ENCODE measurements at regions not wholly inside any gene's neighbourhood (a gene's known extent, or its start where the extent isn't known, plus 50 kb on each side); places are given as distances from the start of the nearest gene placed in this dataset.

DNA sequence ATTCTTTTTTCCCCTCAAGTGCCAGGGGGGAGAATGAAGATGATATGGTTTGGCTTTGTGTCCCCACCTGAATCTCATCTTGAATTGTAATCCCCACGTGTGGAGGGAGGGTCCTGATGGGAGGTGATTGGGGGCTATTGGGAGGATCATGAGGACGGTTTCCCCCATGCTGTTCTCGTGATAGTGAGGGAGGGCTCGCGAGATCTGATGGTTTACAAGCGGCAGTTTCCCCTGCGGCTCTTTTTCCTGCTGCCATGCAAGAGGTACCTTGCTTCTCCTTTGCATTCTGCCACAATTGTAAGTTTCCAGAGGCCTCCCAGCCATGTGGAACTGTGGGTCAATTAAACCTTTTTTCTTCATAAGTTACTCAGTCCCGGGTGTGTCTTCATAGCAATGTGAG lies 173.7 kb downstream of the CAND1 start:
- TF ChIP-seq ZFP3 (CRISPR knock-in tag; IDR thresholded peaks at IDR 0.05) (no peak), ZNF565 (CRISPR knock-in tag; conservative IDR thresholded peaks at IDR 0.05; ENCODE audit: low read depth) (no peak), PATZ1 (CRISPR knock-in tag; IDR thresholded peaks at IDR 0.05; ENCODE audit: borderline replicate concordance) (no peak), GLIS3 (CRISPR knock-in tag; IDR thresholded peaks at IDR 0.05) (no peak), TCF4 (CRISPR knock-in tag; IDR thresholded peaks at IDR 0.05; ENCODE audit: borderline replicate concordance) (no peak), ZC3H10 (CRISPR knock-in tag; IDR thresholded peaks at IDR 0.05) (no peak), CSRNP3 (CRISPR knock-in tag; IDR thresholded peaks at IDR 0.05) (no peak), CSDC2 (CRISPR knock-in tag; IDR thresholded peaks at IDR 0.05) (no peak), SNAI2 (CRISPR knock-in tag; IDR thresholded peaks at IDR 0.05) (no peak), ISL1 (CRISPR knock-in tag; IDR thresholded peaks at IDR 0.05) (no peak), ZNF70 (CRISPR knock-in tag; IDR thresholded peaks at IDR 0.05) (no peak), TOX (CRISPR knock-in tag; IDR thresholded peaks at IDR 0.05; ENCODE audit: borderline replicate concordance) (no peak), RARB (CRISPR knock-in tag; IDR thresholded peaks at IDR 0.05) (no peak), ZFP30 (CRISPR knock-in tag; IDR thresholded peaks at IDR 0.05) (no peak), PPARA (CRISPR knock-in tag; IDR thresholded peaks at IDR 0.05; ENCODE audit: borderline replicate concordance) (no peak), OSR1 (CRISPR knock-in tag; IDR thresholded peaks at IDR 0.05) (no peak), BACH2 (CRISPR knock-in tag; IDR thresholded peaks at IDR 0.05; ENCODE audit: borderline replicate concordance) (no peak)
- TF ChIP-seq, protein P1, sequence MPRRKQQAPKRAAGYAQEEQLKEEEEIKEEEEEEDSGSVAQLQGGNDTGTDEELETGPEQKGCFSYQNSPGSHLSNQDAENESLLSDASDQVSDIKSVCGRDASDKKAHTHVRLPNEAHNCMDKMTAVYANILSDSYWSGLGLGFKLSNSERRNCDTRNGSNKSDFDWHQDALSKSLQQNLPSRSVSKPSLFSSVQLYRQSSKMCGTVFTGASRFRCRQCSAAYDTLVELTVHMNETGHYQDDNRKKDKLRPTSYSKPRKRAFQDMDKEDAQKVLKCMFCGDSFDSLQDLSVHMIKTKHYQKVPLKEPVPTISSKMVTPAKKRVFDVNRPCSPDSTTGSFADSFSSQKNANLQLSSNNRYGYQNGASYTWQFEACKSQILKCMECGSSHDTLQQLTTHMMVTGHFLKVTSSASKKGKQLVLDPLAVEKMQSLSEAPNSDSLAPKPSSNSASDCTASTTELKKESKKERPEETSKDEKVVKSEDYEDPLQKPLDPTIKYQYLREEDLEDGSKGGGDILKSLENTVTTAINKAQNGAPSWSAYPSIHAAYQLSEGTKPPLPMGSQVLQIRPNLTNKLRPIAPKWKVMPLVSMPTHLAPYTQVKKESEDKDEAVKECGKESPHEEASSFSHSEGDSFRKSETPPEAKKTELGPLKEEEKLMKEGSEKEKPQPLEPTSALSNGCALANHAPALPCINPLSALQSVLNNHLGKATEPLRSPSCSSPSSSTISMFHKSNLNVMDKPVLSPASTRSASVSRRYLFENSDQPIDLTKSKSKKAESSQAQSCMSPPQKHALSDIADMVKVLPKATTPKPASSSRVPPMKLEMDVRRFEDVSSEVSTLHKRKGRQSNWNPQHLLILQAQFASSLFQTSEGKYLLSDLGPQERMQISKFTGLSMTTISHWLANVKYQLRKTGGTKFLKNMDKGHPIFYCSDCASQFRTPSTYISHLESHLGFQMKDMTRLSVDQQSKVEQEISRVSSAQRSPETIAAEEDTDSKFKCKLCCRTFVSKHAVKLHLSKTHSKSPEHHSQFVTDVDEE (CRISPR knock-in tag; IDR thresholded peaks at IDR 0.05): no peak
- TF ChIP-seq, protein P2, sequence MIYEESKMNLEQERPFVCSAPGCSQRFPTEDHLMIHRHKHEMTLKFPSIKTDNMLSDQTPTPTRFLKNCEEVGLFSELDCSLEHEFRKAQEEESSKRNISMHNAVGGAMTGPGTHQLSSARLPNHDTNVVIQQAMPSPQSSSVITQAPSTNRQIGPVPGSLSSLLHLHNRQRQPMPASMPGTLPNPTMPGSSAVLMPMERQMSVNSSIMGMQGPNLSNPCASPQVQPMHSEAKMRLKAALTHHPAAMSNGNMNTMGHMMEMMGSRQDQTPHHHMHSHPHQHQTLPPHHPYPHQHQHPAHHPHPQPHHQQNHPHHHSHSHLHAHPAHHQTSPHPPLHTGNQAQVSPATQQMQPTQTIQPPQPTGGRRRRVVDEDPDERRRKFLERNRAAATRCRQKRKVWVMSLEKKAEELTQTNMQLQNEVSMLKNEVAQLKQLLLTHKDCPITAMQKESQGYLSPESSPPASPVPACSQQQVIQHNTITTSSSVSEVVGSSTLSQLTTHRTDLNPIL (CRISPR knock-in tag; IDR thresholded peaks at IDR 0.05; ENCODE audit: low read depth): no peak
- no peak for ATAC-seq

DNA sequence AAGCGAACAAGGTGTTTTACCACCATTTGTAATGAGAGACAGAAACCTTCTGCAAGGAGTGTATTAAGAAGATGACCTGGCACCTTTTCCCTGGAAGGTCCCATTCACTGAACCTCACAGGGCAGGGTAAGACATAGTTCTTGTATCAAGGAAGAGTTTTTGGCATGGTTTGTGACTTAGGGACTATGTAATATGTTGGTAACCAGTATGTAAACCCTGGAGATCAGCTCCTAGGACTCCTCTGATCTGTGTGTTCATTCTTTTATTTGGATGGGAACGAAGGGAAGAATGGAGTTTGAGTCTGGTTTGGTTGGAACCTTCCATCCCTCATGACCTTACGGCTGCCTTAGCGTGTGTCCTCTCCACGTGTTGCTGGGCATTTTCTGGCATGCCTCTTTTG lies 175.4 kb downstream of the CAND1 start:
- ATAC-seq: no peak
- TF ChIP-seq TOX (CRISPR knock-in tag; IDR thresholded peaks at IDR 0.05; ENCODE audit: borderline replicate concordance): no peak
- TF ChIP-seq ZNF565 (CRISPR knock-in tag; conservative IDR thresholded peaks at IDR 0.05; ENCODE audit: low read depth): no peak
- no peak for TF ChIP-seq SNAI2 (CRISPR knock-in tag; IDR thresholded peaks at IDR 0.05)
- no peak for TF ChIP-seq ZNF8 (CRISPR knock-in tag; IDR thresholded peaks at IDR 0.05)
- TF ChIP-seq, protein P3, sequence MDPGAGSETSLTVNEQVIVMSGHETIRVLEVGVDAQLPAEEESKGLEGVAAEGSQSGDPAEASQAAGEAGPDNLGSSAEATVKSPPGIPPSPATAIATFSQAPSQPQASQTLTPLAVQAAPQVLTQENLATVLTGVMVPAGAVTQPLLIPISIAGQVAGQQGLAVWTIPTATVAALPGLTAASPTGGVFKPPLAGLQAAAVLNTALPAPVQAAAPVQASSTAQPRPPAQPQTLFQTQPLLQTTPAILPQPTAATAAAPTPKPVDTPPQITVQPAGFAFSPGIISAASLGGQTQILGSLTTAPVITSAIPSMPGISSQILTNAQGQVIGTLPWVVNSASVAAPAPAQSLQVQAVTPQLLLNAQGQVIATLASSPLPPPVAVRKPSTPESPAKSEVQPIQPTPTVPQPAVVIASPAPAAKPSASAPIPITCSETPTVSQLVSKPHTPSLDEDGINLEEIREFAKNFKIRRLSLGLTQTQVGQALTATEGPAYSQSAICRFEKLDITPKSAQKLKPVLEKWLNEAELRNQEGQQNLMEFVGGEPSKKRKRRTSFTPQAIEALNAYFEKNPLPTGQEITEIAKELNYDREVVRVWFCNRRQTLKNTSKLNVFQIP (CRISPR knock-in tag; IDR thresholded peaks at IDR 0.05; ENCODE audit: borderline replicate concordance, low read depth): no peak
- TF ChIP-seq ISL1 (CRISPR knock-in tag; IDR thresholded peaks at IDR 0.05): no peak
- TF ChIP-seq, protein P2 (CRISPR knock-in tag; IDR thresholded peaks at IDR 0.05; ENCODE audit: low read depth): no peak
- no peak for TF ChIP-seq ZFP3 (CRISPR knock-in tag; IDR thresholded peaks at IDR 0.05)

Measured in SK-N-SH treated with all-trans-retinoic acid at 6 μM for 48 hours (cell line).